Endothelial cell of umbilical vein (primary cell): ENCODE measurements at regions not wholly inside any gene's neighbourhood (a gene's known extent, or its start where the extent isn't known, plus 50 kb on each side); places are given as distances from the start of the nearest gene placed in this dataset.
"Not testable (repeated sequence)": the region's sequence is repeated elsewhere in the genome, so short reads cannot be mapped to it uniquely, and the experiment has no call there.

Experiments
- EZH2 ChIP-seq: IDR thresholded peaks from 2 replicates; pipeline ENCODE4 v1.6.1; 2012; ENCODE audit warnings: borderline replicate concordance, low read depth, mild to moderate bottlenecking, moderate library complexity, low read length, inconsistent platforms; ENCODE audit not compliant: severe bottlenecking
- JUN ChIP-seq: IDR thresholded peaks from 2 replicates; pipeline ENCODE4 v1.6.1; 2011; ENCODE audit warnings: borderline replicate concordance, low read depth; ENCODE audit not compliant: insufficient read length, insufficient read depth
- MYC ChIP-seq: IDR thresholded peaks from one replicate; pipeline ENCODE4 v1.6.1; 2011; ENCODE audit warnings: mild to moderate bottlenecking, low read depth, low read length
- POLR2A ChIP-seq: IDR thresholded peaks from 2 replicates; pipeline ENCODE4 v1.6.1; 2012; ENCODE audit warnings: low read depth, mild to moderate bottlenecking, control low read depth, low read length
- TF ChIP-seq, protein P1 (sequence below): IDR thresholded peaks from 2 replicates; pipeline ENCODE4 v1.6.1; 2011; ENCODE audit not compliant: insufficient read depth, insufficient read length
- TF ChIP-seq, protein P2 (sequence below), 2 donors: IDR thresholded peaks; 1 replicate in 1 of 2; 2 replicates in 1 of 2; pipeline ENCODE4 v1.5.1; 2011; ENCODE audit warnings: low read length in 2 of 2, mild to moderate bottlenecking in 2 of 2, moderate library complexity in 2 of 2, control low read depth in 1 of 2, inconsistent platforms in 1 of 2, low read depth in 1 of 2; ENCODE audit not compliant: insufficient read depth in 1 of 2; ENCODE audit errors: extremely low read depth in 1 of 2

DNA sequence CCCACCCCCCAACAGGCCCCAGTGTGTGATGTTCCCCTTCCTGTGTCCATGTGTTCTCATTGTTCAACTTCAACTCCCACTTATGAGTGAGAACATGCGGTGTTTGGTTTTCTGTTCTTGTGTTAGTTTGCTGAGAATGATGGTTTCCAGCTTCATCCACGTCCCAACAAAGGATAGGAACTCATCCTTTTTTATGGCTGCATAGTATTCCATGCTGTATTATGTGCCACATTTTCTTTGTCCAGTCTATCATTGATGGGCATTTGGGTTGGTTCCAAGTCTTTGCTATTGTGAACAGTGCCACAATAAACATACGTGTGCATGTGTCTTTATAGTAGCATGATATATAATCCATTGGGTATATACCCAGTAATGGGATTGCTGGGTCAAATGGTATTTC, 80.8 kb downstream of the WTIP start:
- not testable (repeated sequence) for TF ChIP-seq MYC, POLR2A, EZH2, JUN
- TF ChIP-seq, protein P1, sequence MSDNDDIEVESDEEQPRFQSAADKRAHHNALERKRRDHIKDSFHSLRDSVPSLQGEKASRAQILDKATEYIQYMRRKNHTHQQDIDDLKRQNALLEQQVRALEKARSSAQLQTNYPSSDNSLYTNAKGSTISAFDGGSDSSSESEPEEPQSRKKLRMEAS = not testable (repeated sequence)
- TF ChIP-seq, protein P2, sequence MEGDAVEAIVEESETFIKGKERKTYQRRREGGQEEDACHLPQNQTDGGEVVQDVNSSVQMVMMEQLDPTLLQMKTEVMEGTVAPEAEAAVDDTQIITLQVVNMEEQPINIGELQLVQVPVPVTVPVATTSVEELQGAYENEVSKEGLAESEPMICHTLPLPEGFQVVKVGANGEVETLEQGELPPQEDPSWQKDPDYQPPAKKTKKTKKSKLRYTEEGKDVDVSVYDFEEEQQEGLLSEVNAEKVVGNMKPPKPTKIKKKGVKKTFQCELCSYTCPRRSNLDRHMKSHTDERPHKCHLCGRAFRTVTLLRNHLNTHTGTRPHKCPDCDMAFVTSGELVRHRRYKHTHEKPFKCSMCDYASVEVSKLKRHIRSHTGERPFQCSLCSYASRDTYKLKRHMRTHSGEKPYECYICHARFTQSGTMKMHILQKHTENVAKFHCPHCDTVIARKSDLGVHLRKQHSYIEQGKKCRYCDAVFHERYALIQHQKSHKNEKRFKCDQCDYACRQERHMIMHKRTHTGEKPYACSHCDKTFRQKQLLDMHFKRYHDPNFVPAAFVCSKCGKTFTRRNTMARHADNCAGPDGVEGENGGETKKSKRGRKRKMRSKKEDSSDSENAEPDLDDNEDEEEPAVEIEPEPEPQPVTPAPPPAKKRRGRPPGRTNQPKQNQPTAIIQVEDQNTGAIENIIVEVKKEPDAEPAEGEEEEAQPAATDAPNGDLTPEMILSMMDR (IDR thresholded peaks at IDR 0.05; ENCODE audit: extremely low read depth in 1 of 2, insufficient read depth in 1 of 2, low read depth in 1 of 2, low read length in 2 of 2) = not testable (repeated sequence)
